GM12878 (cell line): ENCODE measurements at regions not wholly inside any gene's neighbourhood (a gene's known extent, or its start where the extent isn't known, plus 50 kb on each side); places are given as distances from the start of the nearest gene placed in this dataset.

Source experiments
- ATAC-seq: fragments of 200-7000 bp; cut with Tn5 transposase; 3 replicates; pipeline ENCODE4 v1.9.1; 2020; ENCODE audit warnings: mild to moderate bottlenecking, moderate library complexity
- BruUV-seq: library from RNA; stranded (reverse); fragments of 400-500 nt; replicated peaks from 2 replicates; lab custom pipeline; 2021; lab: Mats Ljungman, UMichigan
- CTCF ChIA-PET: fragments of 300-600 bp; sonication (Branson Sonifier 250); formaldehyde crosslinking; extraction: SDS; loops from one replicate; lab custom pipeline; 2021; ENCODE audit warnings: inconsistent platforms; lab: Yijun Ruan, JAX
- POLR2A ChIA-PET: fragments of 350-600 bp; formaldehyde crosslinking; extraction: SDS; loops from one replicate; lab custom pipeline; 2021; ENCODE audit warnings: inconsistent platforms; lab: Charles Lee
- RAD21 ChIA-PET: fragments of 300-600 bp; sonication (Branson Sonifier 250); formaldehyde crosslinking; loops from one replicate; lab custom pipeline; 2023; ENCODE audit warnings: antibody characterized with exemption; ENCODE audit not compliant: unreplicated experiment; lab: Charles Lee
- SMC1A ChIA-PET: fragments of 300-600 bp; sonication (Branson Sonifier 250); formaldehyde crosslinking; loops from one replicate; lab custom pipeline; 2023; ENCODE audit not compliant: unreplicated experiment, uncharacterized antibody; lab: Charles Lee
- DNase-seq: peaks from one replicate; pipeline ENCODE4 v3.0.0-alpha.2; 2011; ENCODE audit warnings: low read depth, low spot score
- FAIRE-seq: peaks from 3 replicates; lab custom pipeline; 2011; peaks lifted over from hg19 to GRCh38; lab: Jason Lieb, UNC
- H2AFZ ChIP-seq: 2 replicates; pipeline ENCODE4 v1.6.0; 2011; ENCODE audit warnings: low read depth, low read length, control low read depth; ENCODE audit not compliant: control insufficient read depth
- H3K27ac ChIP-seq: 2 replicates; pipeline ENCODE4 v1.5.1; 2011; ENCODE audit warnings: control low read depth; ENCODE audit not compliant: control insufficient read depth, insufficient read depth
- H3K27me3 ChIP-seq, 2 experiments: replicated peaks in 1 of 2; 2 replicates each; pipeline versions ENCODE4 v1.6.0 to v1.6.1; 2011; ENCODE audit warnings: low read length in 1 of 2; ENCODE audit not compliant: control insufficient read depth in 2 of 2, insufficient read depth in 2 of 2
- H3K36me3 ChIP-seq, 2 experiments: 2 replicates each; pipeline ENCODE4 v1.5.1; 2011; ENCODE audit warnings: low read length in 1 of 2; ENCODE audit not compliant: control insufficient read depth in 2 of 2, insufficient read depth in 2 of 2
- H3K4me1 ChIP-seq: 2 replicates; pipeline ENCODE4 v1.6.1; 2011; ENCODE audit warnings: mild to moderate bottlenecking, low read length, moderate library complexity, mixed read lengths; ENCODE audit not compliant: control insufficient read depth, insufficient read depth
- H3K4me2 ChIP-seq: 2 replicates; pipeline ENCODE4 v1.6.0; 2011; ENCODE audit warnings: control low read depth; ENCODE audit not compliant: control insufficient read depth, insufficient read depth
- H3K4me3 ChIP-seq: fragments of 200-600 bp; sonication (generic); 2 replicates; pipeline ENCODE4 v1.5.1; 2016
- H3K79me2 ChIP-seq: 2 replicates; pipeline ENCODE4 v1.6.0; 2011; ENCODE audit warnings: low read length; ENCODE audit not compliant: control insufficient read depth, insufficient read depth
- H3K9ac ChIP-seq: 2 replicates; pipeline ENCODE4 v1.8.0; 2011; ENCODE audit warnings: low read length, control low read depth, mixed read lengths; ENCODE audit not compliant: control insufficient read depth, insufficient read depth
- H3K9me3 ChIP-seq: replicated peaks from 3 replicates; pipeline ENCODE4 v1.5.1; 2011; ENCODE audit warnings: mild to moderate bottlenecking, low read length; ENCODE audit not compliant: control insufficient read depth, insufficient read depth
- H4K20me1 ChIP-seq: 2 replicates; pipeline ENCODE4 v1.6.0; 2011; ENCODE audit not compliant: control insufficient read depth, insufficient read depth
- BACH1 ChIP-seq: fragments of 450-650 bp; IDR thresholded peaks from 2 replicates; pipeline ENCODE4 v1.6.1; 2017; ENCODE audit warnings: mild to moderate bottlenecking, borderline replicate concordance
- CBFB ChIP-seq: IDR thresholded peaks from 2 replicates; pipeline ENCODE4 v1.6.1; 2016; ENCODE audit warnings: antibody characterized with exemption, low read depth
- CBX5 ChIP-seq: sonication (generic); IDR thresholded peaks from 2 replicates; pipeline ENCODE4 v1.6.1; 2016; ENCODE audit warnings: low read depth, moderate library complexity, mild to moderate bottlenecking, inconsistent platforms
- ELK1 ChIP-seq: IDR thresholded peaks from 2 replicates; pipeline ENCODE4 v1.6.1; 2012; ENCODE audit warnings: low read depth, low read length, improper control_type of control experiment
- IKZF1 ChIP-seq: fragments of 450-650 bp; conservative IDR thresholded peaks from 2 replicates; pipeline ENCODE4 v1.6.1; 2017; ENCODE audit warnings: antibody characterized with exemption, mild to moderate bottlenecking
- KLF5 ChIP-seq: fragments of 450-650 bp; IDR thresholded peaks from 2 replicates; pipeline ENCODE4 v1.6.1; 2014; ENCODE audit warnings: mild to moderate bottlenecking; ENCODE audit not compliant: partially characterized antibody
- LARP7 ChIP-seq: fragments of 450-650 bp; IDR thresholded peaks from 2 replicates; pipeline ENCODE4 v1.6.1; 2017; ENCODE audit warnings: mild to moderate bottlenecking
- MLLT1 ChIP-seq: fragments of 450-650 bp; IDR thresholded peaks from 2 replicates; pipeline ENCODE4 v1.6.1; 2016; ENCODE audit warnings: mild to moderate bottlenecking
- MTA3 ChIP-seq: IDR thresholded peaks from 2 replicates; pipeline ENCODE4 v1.6.1; 2012; ENCODE audit warnings: low read length, inconsistent platforms, borderline replicate concordance
- PAX5 ChIP-seq: IDR thresholded peaks from 2 replicates; pipeline ENCODE4 v1.6.1; 2011; ENCODE audit warnings: low read depth, low read length, borderline replicate concordance
- TCF12 ChIP-seq: IDR thresholded peaks from 2 replicates; pipeline ENCODE4 v1.6.1; 2011; ENCODE audit warnings: low read depth, mild to moderate bottlenecking, low read length
- WRNIP1 ChIP-seq: IDR thresholded peaks from 2 replicates; pipeline ENCODE4 v1.6.1; 2011; ENCODE audit warnings: low read depth, low read length, improper control_type of control experiment, borderline replicate concordance
- ZNF274 ChIP-seq: IDR thresholded peaks from one replicate; pipeline ENCODE4 v1.8.0; 2011; ENCODE audit not compliant: insufficient read length, insufficient read depth
- ZSCAN29 ChIP-seq: fragments of 450-650 bp; IDR thresholded peaks from 2 replicates; pipeline ENCODE4 v1.6.1; 2017; ENCODE audit warnings: mild to moderate bottlenecking, moderate library complexity
- in situ Hi-C: fragments of 300-500 bp; cut with MboI; formaldehyde crosslinking; loops from 9 replicates; pipeline ENCODE4 v1.14.3; 2018; ENCODE audit warnings: mixed read lengths
- intact Hi-C: fragments of 100-400 bp; cut with micrococcal nuclease; formaldehyde crosslinking; loops from one replicate; pipeline ENCODE4 v1.14.2; 2022; ENCODE audit not compliant: unreplicated experiment
- TF ChIP-seq, protein P1 (sequence below): fragments of 450-650 bp; IDR thresholded peaks from 2 replicates; pipeline ENCODE4 v1.6.1; 2017; ENCODE audit warnings: mild to moderate bottlenecking, moderate library complexity

DNA sequence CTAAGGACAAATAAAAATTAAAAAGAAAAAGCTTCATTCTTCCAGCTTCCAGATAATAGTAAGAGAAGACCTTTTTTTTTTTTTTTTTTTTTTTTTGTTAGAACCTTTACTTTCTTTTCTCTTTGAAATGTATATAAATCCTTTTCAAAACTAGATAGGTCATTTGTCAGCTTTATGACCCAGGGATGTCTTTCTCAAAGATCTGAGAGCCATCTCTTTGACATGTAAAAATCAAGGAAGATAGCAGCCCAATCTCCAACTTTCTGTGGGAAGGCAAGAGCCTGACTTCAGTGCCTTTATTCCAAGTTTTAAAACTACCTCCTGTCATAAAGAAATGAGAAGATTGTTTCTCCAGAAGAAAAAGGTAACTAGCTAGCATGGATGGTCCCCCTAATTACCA, 203.3 kb upstream of the LRFN5 start (continued):
- TF ChIP-seq ELK1 (no peak), ZSCAN29 (no peak), PAX5 (no peak)

DNA sequence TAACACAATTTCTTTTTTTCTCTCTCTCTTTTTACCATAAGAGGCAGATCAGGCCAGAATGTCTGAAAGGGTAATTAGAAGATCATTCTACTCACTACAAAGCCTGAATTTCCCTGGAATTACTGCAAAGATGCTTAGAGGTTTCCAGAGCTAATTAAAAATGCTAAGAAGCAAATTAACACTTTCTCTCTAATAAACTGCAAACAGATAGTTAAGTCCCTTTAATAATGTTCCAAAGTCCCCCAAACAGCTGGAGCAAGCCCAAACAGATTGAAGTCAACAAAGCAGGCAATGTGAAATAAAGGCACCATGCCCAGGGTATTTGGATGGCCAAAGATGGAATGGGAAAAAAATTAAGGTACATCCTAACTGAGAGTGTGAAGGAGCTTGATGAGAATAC, 208.8 kb upstream of the LRFN5 start:
- BruUV-seq: no TSS peak

More for the DNA sequence above, 208.8 kb upstream of the LRFN5 start:
- CTCF ChIA-PET: interaction anchor here (0.5 kb wide), 1 partner anchor 916 kb away, joined by 3 read pairs; no protein-coding TSS in a partner anchor
- H3K27ac ChIP-seq: no peak overlapping the region
- H2AFZ ChIP-seq: no peak overlapping the region
- H3K4me1 ChIP-seq: no peaks in the 10 kb centered on the region
- TF ChIP-seq MLLT1: no peak
- no peak for TF ChIP-seq BACH1
- TF ChIP-seq, protein P1, sequence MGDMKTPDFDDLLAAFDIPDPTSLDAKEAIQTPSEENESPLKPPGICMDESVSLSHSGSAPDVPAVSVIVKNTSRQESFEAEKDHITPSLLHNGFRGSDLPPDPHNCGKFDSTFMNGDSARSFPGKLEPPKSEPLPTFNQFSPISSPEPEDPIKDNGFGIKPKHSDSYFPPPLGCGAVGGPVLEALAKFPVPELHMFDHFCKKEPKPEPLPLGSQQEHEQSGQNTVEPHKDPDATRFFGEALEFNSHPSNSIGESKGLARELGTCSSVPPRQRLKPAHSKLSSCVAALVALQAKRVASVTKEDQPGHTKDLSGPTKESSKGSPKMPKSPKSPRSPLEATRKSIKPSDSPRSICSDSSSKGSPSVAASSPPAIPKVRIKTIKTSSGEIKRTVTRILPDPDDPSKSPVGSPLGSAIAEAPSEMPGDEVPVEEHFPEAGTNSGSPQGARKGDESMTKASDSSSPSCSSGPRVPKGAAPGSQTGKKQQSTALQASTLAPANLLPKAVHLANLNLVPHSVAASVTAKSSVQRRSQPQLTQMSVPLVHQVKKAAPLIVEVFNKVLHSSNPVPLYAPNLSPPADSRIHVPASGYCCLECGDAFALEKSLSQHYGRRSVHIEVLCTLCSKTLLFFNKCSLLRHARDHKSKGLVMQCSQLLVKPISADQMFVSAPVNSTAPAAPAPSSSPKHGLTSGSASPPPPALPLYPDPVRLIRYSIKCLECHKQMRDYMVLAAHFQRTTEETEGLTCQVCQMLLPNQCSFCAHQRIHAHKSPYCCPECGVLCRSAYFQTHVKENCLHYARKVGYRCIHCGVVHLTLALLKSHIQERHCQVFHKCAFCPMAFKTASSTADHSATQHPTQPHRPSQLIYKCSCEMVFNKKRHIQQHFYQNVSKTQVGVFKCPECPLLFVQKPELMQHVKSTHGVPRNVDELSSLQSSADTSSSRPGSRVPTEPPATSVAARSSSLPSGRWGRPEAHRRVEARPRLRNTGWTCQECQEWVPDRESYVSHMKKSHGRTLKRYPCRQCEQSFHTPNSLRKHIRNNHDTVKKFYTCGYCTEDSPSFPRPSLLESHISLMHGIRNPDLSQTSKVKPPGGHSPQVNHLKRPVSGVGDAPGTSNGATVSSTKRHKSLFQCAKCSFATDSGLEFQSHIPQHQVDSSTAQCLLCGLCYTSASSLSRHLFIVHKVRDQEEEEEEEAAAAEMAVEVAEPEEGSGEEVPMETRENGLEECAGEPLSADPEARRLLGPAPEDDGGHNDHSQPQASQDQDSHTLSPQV: no peak
- TF ChIP-seq CBFB: no peak
- no peak for TF ChIP-seq ZNF274
- TF ChIP-seq KLF5: no peak
- no peak for TF ChIP-seq TCF12
- TF ChIP-seq WRNIP1: no peak
- no peak for TF ChIP-seq MTA3
- no peak for TF ChIP-seq LARP7
- no peak for TF ChIP-seq PAX5
- TF ChIP-seq CBX5: no peak
- no peak for TF ChIP-seq IKZF1
- TF ChIP-seq, all 136 proteins: peak for 0
- Histone ChIP-seq H3K27me3 (no peaks in the 10 kb centered on the region), H3K4me3 (no peak overlapping the region), H3K9ac (no peak overlapping the region), H4K20me1 (no peaks in the 10 kb centered on the region), H3K9me3 (no peaks in the 10 kb centered on the region), H3K36me3 (no peaks in the 10 kb centered on the region), H3K79me2 (no peaks in the 10 kb centered on the region), H3K4me2 (no peak overlapping the region)
- SMC1A ChIA-PET: no interaction called here
- in situ Hi-C loops: no loop called here
- no peak for DNase-seq
- intact Hi-C loops: no loop called here
- RAD21 ChIA-PET: no interaction called here
- POLR2A ChIA-PET: interaction anchor here (0.7 kb wide), 1 partner anchor 671 kb away, joined by 3 read pairs; no protein-coding TSS in a partner anchor
- no peak for ATAC-seq
- FAIRE-seq: no peak
